Right ventricle myocardium superior (tissue), 1 donor: ENCODE measurements at regions not wholly inside any gene's neighbourhood (a gene's known extent, or its start where the extent isn't known, plus 50 kb on each side); places are given as distances from the start of the nearest gene placed in this dataset.

ENCODE experiments used
- ATAC-seq: fragments of 200-7000 bp; cut with Tn5 transposase; one replicate; pipeline ENCODE4 v1.9.1; 2020; ENCODE audit warnings: mild to moderate bottlenecking; ENCODE audit not compliant: poor library complexity
- DNase-seq: peaks from one replicate; pipeline ENCODE4 v3.0.0-alpha.2; 2020
- intact Hi-C: fragments of 100-400 bp; cut with DNase I; formaldehyde crosslinking; loops from one replicate; pipeline ENCODE4 v1.11.2; 2022
- donor health status: DM: no; HTN: yes; CAD: no; lungs with severe emphysema.

DNA sequence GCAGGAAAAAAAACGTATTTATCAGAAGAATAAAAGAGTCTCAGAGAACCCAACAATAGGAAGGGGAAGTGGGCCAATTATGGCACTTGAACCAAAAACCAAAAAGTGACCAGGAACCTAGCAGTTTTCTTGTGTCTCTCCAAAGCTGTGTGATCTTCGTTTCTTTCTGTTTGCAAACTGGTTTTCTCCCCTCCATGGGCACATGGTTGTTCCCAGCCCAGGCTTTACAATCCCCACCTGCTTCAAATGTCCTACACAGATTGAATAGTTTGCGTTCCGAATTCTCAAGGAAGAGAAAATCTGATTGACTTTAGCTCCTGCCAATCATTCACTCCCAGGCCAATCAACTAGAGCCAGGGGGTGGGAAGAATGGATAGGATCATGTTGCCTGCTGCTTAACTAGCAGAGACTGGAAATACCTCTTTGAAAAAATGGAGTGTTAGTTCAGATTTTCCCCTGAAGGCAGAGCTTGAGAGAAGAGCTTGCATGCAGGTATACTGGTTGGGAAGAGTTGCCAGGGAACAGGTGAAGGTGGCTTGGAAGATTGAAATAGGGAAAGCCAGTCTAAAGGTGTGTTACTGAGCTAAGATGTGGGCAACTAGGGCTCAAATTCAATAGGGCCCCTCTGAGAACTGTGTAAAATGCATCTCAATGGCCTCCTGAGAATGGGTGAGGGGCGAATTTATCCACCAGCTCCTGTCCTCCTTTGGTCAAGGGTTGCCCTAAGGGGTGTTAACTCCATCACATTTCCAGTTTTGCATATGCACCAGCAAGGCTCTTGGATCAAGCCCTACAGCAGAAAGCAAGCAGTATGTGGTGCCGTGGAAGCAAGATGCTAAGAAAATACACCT lies 106.4 kb upstream of the SRRM4 start:
- ATAC-seq = no peak
- intact Hi-C loops = no loop called here
- no peak for DNase-seq

DNA sequence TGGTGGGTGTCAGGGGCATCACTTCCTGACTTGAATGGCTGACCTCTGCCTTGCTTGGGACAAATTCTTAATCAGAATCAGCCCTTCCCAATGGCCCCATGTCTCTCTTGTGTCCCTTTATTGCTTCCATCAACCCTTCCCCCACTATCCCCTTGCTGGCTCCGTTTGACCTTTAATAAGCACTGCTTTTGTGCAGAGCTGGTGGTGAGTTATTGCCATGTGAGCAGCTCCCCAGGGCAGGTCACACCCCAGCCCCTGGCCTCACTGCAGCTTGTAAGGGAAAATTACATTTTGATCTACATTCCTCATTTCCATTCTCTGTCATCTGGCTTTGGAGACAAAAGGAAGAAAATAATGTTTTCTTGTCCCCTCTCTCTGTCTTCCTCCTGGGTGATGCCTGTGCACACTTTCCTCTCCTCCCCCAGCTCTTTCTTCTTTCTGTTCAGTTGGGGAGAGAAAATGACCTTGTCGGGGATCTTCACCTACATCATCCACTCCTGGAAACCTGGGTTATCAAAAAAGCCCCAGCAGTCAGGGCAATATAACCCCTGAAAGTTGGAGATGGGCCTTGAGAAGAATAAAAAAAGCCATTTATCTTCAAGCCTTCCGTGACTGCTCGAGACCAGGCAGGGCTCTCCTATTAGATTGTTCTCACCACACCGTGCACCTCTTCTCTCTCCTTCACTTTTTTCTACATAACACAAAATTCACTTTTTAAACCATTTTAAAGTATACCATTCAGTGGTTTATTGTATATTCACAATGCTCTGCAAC lies 100.4 kb upstream of the SRRM4 start:
- ATAC-seq (no peak), DNase-seq (no peak)
- intact Hi-C loops = no loop called here

DNA sequence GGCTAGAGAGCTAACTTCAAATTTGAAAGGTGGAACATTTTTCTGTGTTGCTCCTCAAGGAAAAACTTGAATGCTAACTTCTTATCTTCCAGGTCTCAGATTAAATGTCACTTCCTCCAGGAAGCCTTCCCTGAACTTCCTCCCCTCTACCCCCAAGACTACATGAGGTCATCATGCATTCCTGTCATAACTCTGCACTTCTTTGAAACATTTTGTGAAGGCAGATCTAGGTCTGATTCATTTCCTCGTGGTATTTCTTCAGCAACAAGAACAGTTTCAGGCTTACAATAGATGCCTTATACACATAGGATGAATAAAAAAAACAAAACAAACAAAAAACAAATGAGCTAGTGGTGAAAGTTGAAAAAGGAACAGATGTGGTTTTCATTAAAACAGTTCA lies 97.1 kb upstream of the SRRM4 start:
- intact Hi-C loops = no loop called here
- ATAC-seq (no peak), DNase-seq (no peak)

DNA sequence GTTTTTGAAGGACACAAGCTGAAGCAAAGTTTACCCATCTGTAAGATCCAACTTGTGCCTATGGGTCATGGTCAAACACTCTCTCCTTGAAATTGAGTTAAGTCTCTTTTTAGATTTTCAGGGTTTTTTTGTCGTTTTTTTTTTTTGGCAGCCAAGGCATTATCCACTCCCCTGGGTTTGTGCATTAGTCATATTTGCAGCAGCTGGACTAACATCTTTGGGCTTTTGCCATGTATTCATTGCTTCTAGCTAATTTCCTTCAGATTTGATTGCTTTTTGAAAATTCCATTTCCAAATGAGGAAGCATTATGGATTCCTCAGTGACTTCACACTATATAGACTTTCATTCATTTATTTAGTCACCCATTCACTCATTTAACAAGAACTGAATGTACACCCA lies 80.3 kb upstream of the SRRM4 start:
- ATAC-seq = peak; percentile 39
- intact Hi-C loops = no loop called here
- no peak for DNase-seq

DNA sequence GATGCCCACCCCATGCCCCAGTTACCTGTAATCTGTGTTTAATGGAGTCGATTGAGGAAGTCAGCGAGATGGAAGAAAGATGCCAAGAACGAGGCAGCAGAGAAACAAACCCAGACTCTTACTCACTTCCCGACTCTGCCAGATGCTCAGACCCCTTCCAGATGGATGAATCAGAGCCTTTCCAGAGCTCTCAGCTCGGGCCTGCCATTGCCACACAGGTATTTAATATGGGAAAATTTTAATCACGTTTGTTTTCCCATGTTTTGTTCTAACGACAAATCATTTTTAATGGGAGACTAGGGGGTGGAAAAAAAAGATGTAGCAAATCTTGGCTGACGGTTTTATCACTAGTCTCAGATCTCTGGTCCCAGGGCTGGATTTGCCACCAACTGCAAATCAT lies 72.5 kb upstream of the SRRM4 start:
- intact Hi-C loops = no loop called here
- no peak for DNase-seq
- ATAC-seq = no peak

DNA sequence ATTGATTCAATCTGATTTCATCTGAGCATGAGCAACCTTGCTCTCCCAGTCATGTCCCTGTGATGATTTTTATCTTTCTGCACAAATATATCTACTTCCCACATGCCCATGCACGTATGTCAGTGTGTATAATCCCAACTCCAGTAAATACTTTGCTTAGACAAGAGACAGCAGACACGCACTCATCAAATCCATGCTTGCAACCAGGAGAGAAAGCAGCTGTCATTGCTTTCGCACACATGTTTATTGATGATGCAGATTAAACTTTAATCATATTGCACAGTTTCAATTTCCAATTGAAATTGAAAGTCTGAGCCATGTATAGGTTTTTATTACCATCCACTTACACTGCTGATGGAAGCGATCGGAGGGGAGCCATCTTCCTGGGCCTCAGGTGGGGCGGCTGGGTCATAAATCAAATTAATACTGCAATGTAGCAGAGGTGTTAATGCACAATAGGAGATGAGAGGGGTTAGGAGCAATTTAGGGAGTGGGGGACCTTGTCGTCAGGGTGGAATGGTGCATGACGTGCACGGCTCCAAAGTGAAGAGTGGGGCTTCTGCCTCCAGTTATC lies 68.6 kb upstream of the SRRM4 start:
- ATAC-seq = no peak
- no peak for DNase-seq
- intact Hi-C loops = no loop called here

DNA sequence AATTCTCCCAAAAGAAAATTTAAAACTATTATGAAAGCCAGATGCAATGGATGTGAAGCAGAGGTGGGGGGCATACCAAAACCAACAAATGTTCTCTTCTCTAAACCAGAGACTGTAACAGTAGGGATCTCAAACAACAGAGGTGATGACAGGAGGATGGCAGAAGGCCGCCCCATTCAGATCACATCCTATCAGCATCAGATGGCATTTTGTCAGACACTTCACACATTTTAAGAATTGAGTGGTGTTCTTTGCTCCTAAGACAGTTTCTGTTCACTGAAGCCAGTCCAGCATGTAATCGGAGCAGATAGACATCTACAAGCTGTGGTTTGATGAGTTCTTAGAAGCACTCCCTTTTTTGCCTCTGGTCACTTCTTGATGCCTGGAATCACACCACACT lies 59.6 kb upstream of the SRRM4 start:
- DNase-seq = no peak
- ATAC-seq = no peak
- intact Hi-C loops = no loop called here

DNA sequence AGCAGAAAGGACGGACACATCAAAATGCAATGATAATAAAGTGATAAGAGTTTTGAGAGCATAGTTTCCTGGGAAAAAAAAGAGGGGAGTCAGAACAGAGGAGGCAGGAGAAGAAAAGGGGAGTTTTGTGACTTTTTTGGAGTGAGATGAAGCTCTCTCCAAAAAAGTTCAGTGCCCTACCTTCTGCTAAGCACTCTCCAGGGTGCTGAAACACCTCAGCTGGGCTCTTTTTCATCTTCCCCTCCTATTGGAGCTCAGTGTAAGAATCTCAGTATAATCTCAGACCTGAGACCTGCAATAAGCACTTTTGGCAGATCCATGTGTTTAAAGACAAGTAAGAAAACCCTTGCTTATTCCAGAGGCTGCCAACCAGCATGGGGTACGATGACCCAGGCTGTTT lies 58.9 kb upstream of the SRRM4 start:
- DNase-seq (no peak), ATAC-seq (no peak)
- intact Hi-C loops = no loop called here

DNA sequence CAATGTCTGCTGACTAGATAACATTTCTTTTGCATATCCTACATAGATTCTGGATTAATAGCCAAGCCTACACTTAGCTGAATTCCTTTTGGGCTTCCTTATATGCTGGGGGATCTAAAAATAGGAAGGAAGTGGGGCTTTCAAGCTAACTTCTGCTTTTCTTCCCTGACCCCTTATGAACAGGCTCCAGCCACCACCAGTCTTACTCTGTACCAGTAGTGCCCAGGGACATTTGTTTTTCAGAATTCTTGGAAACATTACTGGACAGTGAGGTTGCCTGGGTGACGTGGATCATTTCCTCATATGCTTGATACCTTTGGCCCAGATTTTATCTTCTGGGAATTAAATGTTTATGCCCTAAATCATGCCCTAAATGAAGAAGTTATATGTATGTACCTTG lies 55.9 kb upstream of the SRRM4 start:
- intact Hi-C loops = no loop called here
- ATAC-seq (peak; percentile 83), DNase-seq (no peak)

DNA sequence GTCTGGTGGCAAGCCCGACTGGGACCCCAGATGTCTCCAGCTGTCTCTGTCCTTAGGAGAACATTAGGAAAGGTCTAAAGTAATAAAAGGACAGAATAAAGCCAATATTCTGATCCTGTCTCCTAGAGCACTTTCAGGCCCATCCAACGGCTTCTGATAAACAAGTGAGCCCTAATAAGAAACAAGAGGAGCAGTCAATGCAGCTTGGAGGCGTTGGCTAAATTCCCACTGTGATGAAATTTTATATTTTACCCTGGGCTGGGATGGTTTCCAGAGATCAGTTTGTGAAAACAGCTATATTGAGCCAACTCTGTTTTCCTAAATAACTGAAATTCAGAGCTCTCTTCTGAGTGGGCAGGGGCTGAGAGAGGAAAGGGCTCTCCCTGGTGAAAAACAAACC lies 55.5 kb upstream of the SRRM4 start:
- intact Hi-C loops = no loop called here
- ATAC-seq (peak; percentile 83), DNase-seq (no peak)
